ENCODE measurements at regions not wholly inside any gene's neighbourhood (a gene's known extent, or its start where the extent isn't known, plus 50 kb on each side); places are given as distances from the start of the nearest gene placed in this dataset.

DNA sequence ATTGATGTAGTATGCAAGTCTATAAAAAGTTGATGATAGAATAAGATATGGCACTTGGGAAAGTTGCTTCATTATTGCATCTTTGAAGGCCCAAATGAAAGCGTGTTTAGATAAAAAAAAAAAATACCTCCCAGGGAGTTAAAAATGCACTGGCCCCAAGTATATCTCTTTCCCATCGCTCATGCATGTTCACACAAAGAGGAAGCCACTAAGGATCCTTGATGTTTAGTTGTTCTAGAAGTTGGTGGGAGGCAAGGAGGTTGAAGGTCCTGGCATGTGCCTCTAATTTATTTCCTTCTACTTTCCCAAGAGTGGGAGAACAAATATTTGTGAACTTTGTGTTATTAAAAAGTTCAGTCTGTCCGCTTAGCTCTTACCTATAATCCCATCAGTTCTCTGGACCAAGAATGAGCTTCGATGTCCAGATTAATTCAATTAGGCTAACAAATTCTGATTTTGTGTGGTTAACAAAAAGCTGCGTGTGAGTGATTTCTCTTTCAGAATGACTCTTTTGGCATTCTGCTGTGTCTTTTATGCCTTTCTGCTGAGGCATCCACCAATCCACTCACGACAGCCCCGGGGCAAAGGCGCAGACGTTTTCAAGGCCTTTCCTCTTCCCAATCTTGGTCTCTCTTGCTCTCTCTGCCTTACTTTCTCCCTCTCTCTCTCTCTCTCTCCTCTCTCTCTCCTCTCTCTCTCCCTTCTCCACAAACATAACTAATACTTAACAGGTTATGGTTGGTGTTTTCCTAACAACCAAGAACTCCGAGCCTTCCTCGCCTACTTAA lies 135.1 kb upstream of the ERCC6L2 start:
- TF ChIP-seq CTCF (IDR thresholded peaks at IDR 0.05; ENCODE audit: control insufficient read depth, insufficient read depth, low read depth, low read length, missing control alignments) = no peak
- DNase-seq (ENCODE audit: low read depth) = no peak
- no peak overlapping the region for H3K4me3 ChIP-seq (ENCODE audit: control insufficient read depth, low read depth, low read length)

DNA sequence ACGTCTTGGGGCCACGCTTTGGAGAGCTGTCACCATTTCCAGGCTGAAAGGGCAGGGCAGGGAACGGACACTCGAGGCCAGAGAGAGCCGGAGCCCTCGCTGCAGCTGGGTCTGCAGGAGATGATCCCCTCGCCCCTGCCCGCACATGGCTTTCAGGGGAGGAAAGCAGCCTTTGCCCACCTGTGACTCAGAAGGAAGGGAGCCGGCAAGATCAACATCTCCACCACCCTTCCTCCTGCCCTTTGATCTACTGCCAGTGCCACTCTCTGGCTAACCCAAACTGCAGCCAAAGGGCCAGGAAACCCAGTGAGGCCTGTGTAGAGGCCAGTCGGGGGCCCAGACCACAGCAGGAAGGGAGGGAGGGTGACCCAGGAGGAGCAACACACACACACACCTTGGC lies 137.1 kb upstream of the ERCC6L2 start:
- no peak overlapping the region for H3K4me3 ChIP-seq (ENCODE audit: control insufficient read depth, low read depth, low read length)
- no peak for DNase-seq (ENCODE audit: low read depth)
- no peak for TF ChIP-seq CTCF (IDR thresholded peaks at IDR 0.05; ENCODE audit: control insufficient read depth, insufficient read depth, low read depth, low read length, missing control alignments)

GRCh38 chr9:95736891-95737522 lies 138.5 kb upstream of the ERCC6L2 start:
- no peak for TF ChIP-seq CTCF (IDR thresholded peaks at IDR 0.05; ENCODE audit: control insufficient read depth, insufficient read depth, low read depth, low read length, missing control alignments)
- no peak for DNase-seq (ENCODE audit: low read depth)
- no peak overlapping the region for H3K4me3 ChIP-seq (ENCODE audit: control insufficient read depth, low read depth, low read length)

DNA sequence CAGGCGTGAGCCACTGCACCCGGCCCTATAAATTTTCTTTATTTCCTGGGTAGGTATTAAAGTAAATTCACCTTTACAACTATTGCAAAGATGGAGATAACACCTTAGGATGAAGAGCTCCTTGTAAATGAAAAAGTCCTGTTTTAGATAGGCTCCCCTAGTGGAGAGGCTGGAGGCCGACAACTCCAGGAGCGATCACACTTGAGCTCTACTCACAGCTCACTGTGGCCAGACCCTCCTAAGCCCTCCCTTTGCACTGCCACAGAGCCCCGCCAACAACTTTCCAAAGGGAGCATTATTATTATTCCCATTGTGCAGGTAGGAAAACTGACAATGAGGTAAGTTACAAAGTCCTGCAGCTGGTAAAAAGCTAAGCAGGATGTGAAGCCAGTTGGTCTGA lies 139.1 kb upstream of the ERCC6L2 start:
- DNase-seq (ENCODE audit: low read depth) = no peak
- H3K4me3 ChIP-seq (ENCODE audit: control insufficient read depth, low read depth, low read length) = no peak overlapping the region
- peak; percentile 42 for TF ChIP-seq CTCF (IDR thresholded peaks at IDR 0.05; ENCODE audit: control insufficient read depth, insufficient read depth, low read depth, low read length, missing control alignments)

GRCh38 chr9:95735701-95736100 lies 139.8 kb upstream of the ERCC6L2 start:
- no peak overlapping the region for H3K4me3 ChIP-seq (ENCODE audit: control insufficient read depth, low read depth, low read length)
- DNase-seq (ENCODE audit: low read depth) = no peak
- no peak for TF ChIP-seq CTCF (IDR thresholded peaks at IDR 0.05; ENCODE audit: control insufficient read depth, insufficient read depth, low read depth, low read length, missing control alignments)

- no peak for TF ChIP-seq CTCF (IDR thresholded peaks at IDR 0.05; ENCODE audit: control insufficient read depth, insufficient read depth, low read depth, low read length, missing control alignments)
- no peak for DNase-seq (ENCODE audit: low read depth)
- no peak overlapping the region for H3K4me3 ChIP-seq (ENCODE audit: control insufficient read depth, low read depth, low read length)
Observed at GRCh38 chr9:95733741-95734666, 141.5 kb upstream of the ERCC6L2 start.

All from AG09309 (cell line).